ENCODE measurements at regions not wholly inside any gene's neighbourhood (a gene's known extent, or its start where the extent isn't known, plus 50 kb on each side); places are given as distances from the start of the nearest gene placed in this dataset.

- no peaks in the 10 kb centered on the region for H3K79me2 ChIP-seq (ENCODE audit: insufficient read depth)
- H4K20me1 ChIP-seq (ENCODE audit: insufficient read depth): no peaks in the 10 kb centered on the region
- no peaks in the 10 kb centered on the region for H3F3A ChIP-seq (replicated peaks; ENCODE audit: insufficient read depth)
- DNase-seq: no peak
- WGBS (ENCODE audit: low lambda C conversion rate): 12% methylated on average over 3 of the region's 3 CpGs
- H3K27ac ChIP-seq (ENCODE audit: low read depth in 2 of 2, low read length in 1 of 2): no peak overlapping the region
- no peaks in the 10 kb centered on the region for H3K27me3 ChIP-seq (ENCODE audit: insufficient read depth)
- H3K9me2 ChIP-seq: no peaks in the 10 kb centered on the region
- H3K9me3 ChIP-seq: no peaks in the 10 kb centered on the region
- CTCF ChIA-PET: interaction anchor here (0.6 to 1.5 kb wide), 3 partner anchors 9 to 800 kb away, joined by 3 read pairs; no protein-coding TSS in a partner anchor
- H3K9ac ChIP-seq: no peak overlapping the region
- no peak overlapping the region for H3K4me2 ChIP-seq
- no peak for TF ChIP-seq NFIC (IDR thresholded peaks at IDR 0.05; ENCODE audit: borderline replicate concordance)
- TF ChIP-seq USF2 (IDR thresholded peaks at IDR 0.05; ENCODE audit: borderline replicate concordance, low read depth, low read length): no peak
- no peak for TF ChIP-seq SIN3A (IDR thresholded peaks at IDR 0.05; ENCODE audit: borderline replicate concordance, low read depth, low read length)
- TF ChIP-seq CHD2 (IDR thresholded peaks at IDR 0.05; ENCODE audit: low read length, partially characterized antibody): no peak
- no peak for TF ChIP-seq IRF3 (IDR thresholded peaks at IDR 0.05; ENCODE audit: low read depth, low read length)
- no peak for TF ChIP-seq YY1 (IDR thresholded peaks at IDR 0.05; ENCODE audit: low read depth)
- TF ChIP-seq FOXJ3 (CRISPR knock-in tag; IDR thresholded peaks at IDR 0.05): no peak
- no peak for TF ChIP-seq MEF2A (IDR thresholded peaks at IDR 0.05; ENCODE audit: borderline replicate concordance, low read depth)
- TF ChIP-seq RCOR1 (IDR thresholded peaks at IDR 0.05; ENCODE audit: low read length): no peak
- TF ChIP-seq FOXM1 (IDR thresholded peaks at IDR 0.05; ENCODE audit: low read depth): no peak
- no peak for TF ChIP-seq RXRA (IDR thresholded peaks at IDR 0.05; ENCODE audit: borderline replicate concordance, low read depth)
- TF ChIP-seq SMC3 (IDR thresholded peaks at IDR 0.05; ENCODE audit: low read depth, low read length): no peak
- no peak for TF ChIP-seq NRF1 (IDR thresholded peaks at IDR 0.05; ENCODE audit: low read depth, low read length)
- no peak for TF ChIP-seq USF1 (IDR thresholded peaks at IDR 0.05; ENCODE audit: borderline replicate concordance, low read depth)
- no peak for TF ChIP-seq JUND (IDR thresholded peaks at IDR 0.05)
- TF ChIP-seq GABPA (IDR thresholded peaks at IDR 0.05; ENCODE audit: low read depth): no peak
- TF ChIP-seq FOSL2 (IDR thresholded peaks at IDR 0.05; ENCODE audit: borderline replicate concordance, low read depth): no peak
- no peak for TF ChIP-seq CTCF (IDR thresholded peaks at IDR 0.05)
- H3K4me1 ChIP-seq (ENCODE audit: control insufficient read depth in 1 of 2, insufficient read depth in 2 of 2, low read depth in 1 of 2, low read length in 1 of 2): no peaks in the 10 kb centered on the region; a peak in 1 of 4 replicates
- POLR2A ChIA-PET: no interaction called here
- no peak overlapping the region for H3K4me3 ChIP-seq (ENCODE audit: low read depth in 2 of 2, low read length in 1 of 2)
- no peaks in the 10 kb centered on the region for H3K36me3 ChIP-seq (replicated peaks in 1 of 2; ENCODE audit: control insufficient read depth in 1 of 2, insufficient read depth in 2 of 2, low read length in 1 of 2)
- no peak overlapping the region for H2AFZ ChIP-seq (ENCODE audit: low read depth)
These were observed 296.2 kb upstream of the MGMT start for GRCh38 chr10:129170812-129171211.
